ENCODE measurements at regions not wholly inside any gene's neighbourhood (a gene's known extent, or its start where the extent isn't known, plus 50 kb on each side); places are given as distances from the start of the nearest gene placed in this dataset.

DNA sequence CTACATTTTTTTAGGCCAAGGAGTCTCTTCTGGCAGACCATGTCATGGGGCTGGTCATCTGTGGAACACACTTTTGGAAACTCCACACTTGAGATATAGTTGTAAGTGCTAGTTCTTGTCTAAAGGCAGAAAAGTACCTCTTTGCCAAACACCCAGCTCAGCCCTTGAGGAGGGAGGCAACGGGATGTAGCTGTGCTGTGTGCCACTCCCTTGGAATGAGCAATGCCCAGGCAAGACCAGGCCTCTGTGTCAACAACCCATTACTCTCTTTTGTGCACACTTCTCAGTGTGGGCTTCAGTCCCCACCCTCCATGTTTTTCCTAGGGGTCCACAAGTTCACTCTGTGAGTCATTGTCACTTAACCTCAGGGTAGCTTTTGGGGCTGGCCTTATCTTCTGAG is 528.3 kb upstream of the CFAP20DC start:
- no peak for DNase-seq

- no peak for DNase-seq
These were observed 526.8 kb upstream of the CFAP20DC start for GRCh38 chr3:59576606-59577005.

DNA sequence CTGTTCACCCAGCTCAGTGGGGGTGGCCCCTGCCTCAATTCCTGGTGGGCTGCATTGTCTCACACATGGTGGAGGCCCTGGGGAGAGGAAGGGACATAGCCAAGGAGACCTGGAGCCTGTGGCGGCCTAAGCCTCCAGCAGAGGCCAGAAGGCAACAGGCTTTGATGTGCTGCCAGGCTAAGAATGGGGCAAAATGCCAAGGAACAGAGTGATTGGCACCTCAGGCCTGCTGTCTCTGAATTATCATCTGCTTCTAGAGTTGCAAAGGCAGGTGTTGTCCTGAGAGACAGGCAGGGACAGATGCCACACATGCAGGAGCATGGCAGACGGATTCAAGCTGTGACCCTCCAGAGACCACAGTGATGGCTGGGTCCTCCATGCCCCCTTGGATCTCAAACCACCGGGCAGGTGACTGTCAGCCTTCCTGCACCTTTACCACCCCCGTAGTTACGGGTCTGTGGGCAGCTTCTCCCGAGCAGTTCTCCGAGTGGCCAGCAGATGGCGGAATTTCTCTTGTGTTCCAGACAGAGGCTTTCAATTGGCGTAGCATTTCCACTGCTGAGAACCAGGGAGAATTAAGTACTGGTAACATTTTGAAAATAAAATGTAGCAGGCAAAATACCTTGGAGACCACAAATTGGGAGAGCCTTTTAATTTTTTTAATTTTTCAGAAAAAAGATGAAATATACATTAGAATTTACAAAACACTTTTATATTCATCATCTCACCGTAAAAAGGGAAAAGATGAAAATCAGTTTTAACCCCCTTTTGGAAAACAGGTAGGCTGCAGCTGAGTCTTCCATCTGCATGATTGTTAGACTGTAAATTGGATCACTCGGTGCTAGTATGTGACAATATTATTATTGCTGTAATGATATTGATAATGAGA is 525.5 kb upstream of the CFAP20DC start:
- peak; percentile 83 to 88 for DNase-seq

- DNase-seq, result no peak
These were observed 524.1 kb upstream of the CFAP20DC start for GRCh38 chr3:59573911-59574310.

DNA sequence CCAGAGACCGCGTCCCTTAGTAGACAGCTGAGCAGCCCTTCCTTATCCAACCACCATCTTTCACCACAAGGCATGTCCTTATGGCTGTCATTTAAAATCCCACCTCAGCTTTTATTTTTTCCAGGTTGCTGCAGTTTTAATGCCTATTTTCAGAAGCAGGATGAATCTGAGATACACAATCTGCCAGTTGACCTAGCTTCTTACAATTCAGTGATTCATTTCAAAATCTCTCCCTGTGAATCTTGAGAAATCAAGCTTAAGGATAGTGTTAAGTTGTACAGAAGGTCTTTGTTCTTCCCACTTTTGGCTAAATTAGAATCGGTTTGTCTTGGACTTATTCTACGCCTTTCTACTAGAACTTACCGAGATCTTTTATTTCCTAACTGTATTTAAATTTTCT is 522.3 kb upstream of the CFAP20DC start:
- no peak for DNase-seq

GRCh38 chr3:59570806-59571205 is 521.0 kb upstream of the CFAP20DC start:
- DNase-seq, result no peak

GRCh38 chr3:59567661-59568060 is 517.8 kb upstream of the CFAP20DC start:
- no peak for DNase-seq

GRCh38 chr3:59566481-59566975 is 516.7 kb upstream of the CFAP20DC start:
- no peak for DNase-seq

GRCh38 chr3:59565125-59565524 is 515.3 kb upstream of the CFAP20DC start:
- no peak for DNase-seq

GRCh38 chr3:59563966-59564365 is 514.1 kb upstream of the CFAP20DC start:
- no peak for DNase-seq

DNA sequence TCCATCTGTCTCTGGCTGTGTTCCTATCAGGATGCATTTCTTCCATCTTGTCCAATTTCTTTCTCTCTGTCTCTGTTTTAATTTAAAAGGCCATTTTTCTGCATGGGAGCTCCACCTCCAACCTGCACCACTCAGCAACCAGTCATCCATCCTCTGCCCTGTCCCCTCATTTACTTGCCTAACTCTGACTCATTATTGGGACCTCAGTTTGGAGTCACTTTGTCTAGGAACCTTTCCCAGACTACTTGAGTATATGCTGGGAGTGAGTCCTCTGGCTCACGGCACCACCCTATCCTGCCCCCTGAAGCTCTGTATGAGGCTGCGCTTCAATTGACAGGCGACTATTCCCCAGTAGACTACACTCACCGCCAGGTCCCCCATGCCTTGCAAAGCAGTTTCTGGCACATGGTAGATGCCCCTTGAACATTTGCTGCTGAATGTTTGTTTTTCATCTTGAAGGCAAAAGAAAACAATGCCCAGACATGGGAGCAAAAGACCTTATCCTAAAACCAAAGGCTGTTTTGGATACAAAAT is 513.3 kb upstream of the CFAP20DC start:
- DNase-seq, result no peak

GRCh38 chr3:59559721-59560435 is 510.1 kb upstream of the CFAP20DC start:
- peak; percentile 5 to 32 for DNase-seq

GRCh38 chr3:59558906-59559720 is 509.3 kb upstream of the CFAP20DC start:
- DNase-seq, result no peak

DNA sequence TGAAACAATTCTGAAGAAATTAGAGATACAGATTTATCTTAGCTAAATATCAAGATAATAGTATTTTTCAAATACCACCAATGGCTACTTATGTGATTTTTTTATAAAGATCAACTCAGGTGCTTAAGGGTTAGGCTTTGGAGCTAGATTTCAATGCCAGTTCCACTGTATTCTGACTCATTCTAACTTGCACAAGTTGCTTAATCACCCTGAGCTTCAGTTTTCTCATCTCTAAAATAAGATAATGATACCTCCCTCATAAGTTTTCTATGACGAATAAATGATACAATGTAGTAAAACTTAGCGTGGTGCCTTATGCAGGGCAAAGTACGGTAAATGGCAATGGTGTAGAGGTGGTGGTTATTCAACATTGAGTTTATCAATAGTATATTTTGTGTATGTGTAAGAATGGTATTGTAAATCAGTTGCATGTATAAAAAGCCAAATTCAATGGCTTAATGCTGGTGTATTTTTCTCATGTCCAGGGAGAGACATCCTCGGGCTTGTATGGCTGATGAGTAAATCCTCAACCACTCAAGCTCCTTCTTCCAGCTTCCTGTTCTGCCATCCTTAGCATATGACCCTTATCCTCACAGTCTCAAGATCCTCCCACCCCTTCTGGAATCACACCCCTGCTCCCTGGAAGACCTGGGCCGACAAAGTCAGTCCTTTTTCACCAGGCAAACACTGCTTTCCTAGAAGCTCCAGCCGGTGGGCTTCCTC is 505.9 kb upstream of the CFAP20DC start:
- DNase-seq, result no peak

DNA sequence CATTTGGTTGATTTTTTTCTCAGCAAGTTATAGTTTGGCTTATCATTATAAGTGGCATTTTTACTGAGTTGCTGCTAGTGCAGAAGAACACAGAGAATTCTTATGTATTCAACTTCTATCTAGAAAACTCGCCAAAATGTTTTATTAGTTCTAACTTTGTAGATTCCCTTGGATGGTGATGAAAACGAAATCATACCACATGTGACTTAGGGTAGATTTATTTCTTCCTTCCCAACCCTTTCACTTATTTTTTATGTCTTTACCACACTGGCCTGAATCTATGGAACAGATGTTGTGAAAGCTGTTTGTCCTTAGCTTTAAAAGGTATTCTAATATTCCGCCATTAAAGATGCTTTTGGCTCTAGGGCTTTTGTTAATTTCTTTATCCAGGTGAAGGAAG is 503.3 kb upstream of the CFAP20DC start:
- DNase-seq, result no peak

DNA sequence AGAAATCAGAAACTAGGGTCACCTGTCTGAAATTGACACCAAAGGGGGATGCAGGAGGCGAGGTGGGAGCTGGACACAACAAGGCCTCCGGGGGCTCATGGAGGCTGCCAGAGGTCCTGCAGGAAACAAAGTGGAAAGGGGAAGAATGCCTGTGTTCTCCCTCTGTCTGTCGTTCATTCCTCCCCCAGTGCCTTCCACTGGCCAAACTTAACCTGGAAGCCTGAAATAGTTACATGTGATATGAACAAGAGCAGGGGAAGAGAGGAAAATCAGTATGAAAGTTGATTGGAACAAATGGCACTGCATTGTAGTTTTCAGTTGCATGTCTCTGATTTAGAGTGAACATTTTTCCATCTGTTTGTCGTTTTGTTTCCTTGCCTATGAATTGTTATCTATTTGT is 502.0 kb upstream of the CFAP20DC start:
- DNase-seq, result no peak

GRCh38 chr3:59549962-59550361 is 500.1 kb upstream of the CFAP20DC start:
- no peak for DNase-seq

DNA sequence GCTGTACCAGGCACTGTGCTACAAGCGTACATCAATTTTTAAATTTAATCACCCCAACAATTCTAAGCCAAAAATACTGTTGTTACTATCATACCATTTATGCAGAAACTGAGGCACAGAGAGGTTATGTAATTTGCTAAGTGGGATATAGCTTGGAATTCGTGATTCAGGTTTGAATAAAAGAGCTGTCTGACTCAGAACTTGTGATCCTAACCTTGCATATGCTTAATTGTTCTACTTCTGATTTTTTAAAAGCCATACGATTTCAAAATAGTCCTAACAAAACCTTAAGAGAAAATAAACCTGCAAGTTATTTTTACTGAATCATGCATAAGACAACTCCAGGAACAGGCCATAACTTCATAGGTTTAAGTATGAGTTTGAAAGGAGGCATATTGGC is 498.0 kb upstream of the CFAP20DC start:
- DNase-seq, result no peak

DNA sequence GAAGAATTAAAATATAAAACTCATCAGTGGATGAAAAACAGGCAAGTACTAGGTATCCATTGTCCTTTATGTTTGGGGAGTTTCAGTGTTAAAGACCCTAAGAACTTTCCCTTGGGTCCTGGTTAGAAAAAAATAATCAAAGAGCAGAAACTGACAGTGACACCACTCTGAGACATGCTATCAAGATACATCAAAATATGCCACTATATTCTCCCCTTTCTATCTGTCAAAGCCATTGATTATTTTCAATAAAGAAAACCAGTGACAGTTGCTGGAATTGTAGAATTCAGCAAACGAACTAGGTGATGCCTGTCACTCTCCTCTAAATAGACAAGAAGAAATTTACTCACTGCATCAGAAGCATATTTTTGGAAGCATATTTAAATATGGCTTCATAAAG is 496.7 kb upstream of the CFAP20DC start:
- no peak for DNase-seq

DNA sequence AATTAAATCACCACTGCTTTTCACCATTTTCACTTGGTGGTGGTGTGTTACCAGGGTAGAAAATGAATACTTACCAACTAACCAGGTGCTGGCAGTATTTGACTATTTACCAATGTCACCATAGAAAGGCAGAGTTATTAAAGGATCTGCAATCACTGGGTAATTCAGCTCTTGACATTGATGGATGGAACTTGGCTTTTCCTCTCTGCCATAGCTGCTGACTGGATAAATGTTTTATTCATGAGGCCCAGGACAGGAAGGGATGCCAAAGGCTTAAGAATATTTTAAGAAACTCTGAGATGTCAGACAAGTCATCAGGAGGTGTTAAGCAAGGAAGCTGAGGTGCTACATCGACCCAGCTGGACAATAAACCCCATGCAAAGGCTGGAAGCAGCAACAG is 495.5 kb upstream of the CFAP20DC start:
- DNase-seq, result no peak

DNA sequence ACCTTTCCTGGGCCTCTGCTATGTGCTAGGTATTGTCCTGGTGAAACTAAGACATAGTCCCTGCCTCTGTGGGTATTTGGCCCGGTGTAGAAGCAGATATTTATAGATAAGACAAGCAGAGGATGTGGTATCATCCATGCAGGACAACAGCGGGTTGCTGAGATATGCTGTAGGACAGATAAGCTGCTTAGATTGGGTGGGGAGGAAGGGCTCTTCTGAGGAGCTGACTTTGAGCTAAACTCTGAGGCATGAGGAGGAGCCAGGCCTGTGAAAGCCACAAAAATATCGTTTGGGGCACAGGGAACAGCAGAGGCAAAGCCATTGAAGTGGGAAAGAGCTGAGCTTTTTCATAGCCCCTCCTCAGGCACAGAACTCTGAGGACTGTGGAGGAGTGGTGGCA is 492.5 kb upstream of the CFAP20DC start:
- DNase-seq, result no peak

DNA sequence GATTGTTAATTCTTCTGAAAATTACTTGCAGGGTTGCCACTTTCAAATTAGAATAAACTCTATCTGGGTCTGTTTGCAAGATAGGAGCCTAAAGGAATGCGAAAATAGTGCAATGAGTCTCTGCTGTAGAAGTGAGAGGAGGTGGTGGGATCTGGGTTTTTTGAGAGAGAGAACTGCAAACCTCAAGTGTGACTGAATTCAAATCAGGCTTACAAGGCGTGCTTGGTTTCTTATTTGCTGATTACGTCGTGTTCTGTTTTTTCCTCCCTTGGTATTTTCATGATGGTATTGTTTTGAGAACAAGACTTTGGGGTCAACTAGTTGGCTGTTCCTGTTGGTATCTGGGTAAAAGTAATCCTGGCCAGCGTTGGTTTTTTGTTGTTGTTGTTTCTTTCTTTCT is 490.9 kb upstream of the CFAP20DC start:
- no peak for DNase-seq
